KMS-11 (cell line): ENCODE measurements at regions not wholly inside any gene's neighbourhood (a gene's known extent, or its start where the extent isn't known, plus 50 kb on each side); places are given as distances from the start of the nearest gene placed in this dataset.
"Not testable (repeated sequence)": the region's sequence is repeated elsewhere in the genome, so short reads cannot be mapped to it uniquely, and the experiment has no call there.

ENCODE experiments used
- H2AFZ ChIP-seq: fragments of 200-600 bp; sonication (generic); 2 replicates; pipeline ENCODE4 v1.6.1; 2016; ENCODE audit warnings: antibody characterized with exemption, mixed run types, low read depth
- H3K27ac ChIP-seq: fragments of 200-600 bp; sonication (generic); 2 replicates; pipeline ENCODE4 v1.6.1; 2016; ENCODE audit warnings: mild to moderate bottlenecking, mixed run types
- H3K27me3 ChIP-seq: fragments of 200-600 bp; sonication (generic); 2 replicates; pipeline ENCODE4 v1.6.1; 2017; ENCODE audit warnings: mild to moderate bottlenecking, low read depth, mixed run types, moderate library complexity; ENCODE audit not compliant: insufficient read depth
- H3K36me3 ChIP-seq: fragments of 200-600 bp; sonication (generic); 2 replicates; pipeline ENCODE4 v1.6.1; 2017; ENCODE audit warnings: mild to moderate bottlenecking, mixed run types; ENCODE audit not compliant: insufficient read depth
- H3K4me1 ChIP-seq: fragments of 200-600 bp; sonication (generic); 2 replicates; pipeline ENCODE4 v1.6.1; 2016; ENCODE audit warnings: mild to moderate bottlenecking, low read depth, mixed run types; ENCODE audit not compliant: poor library complexity, severe bottlenecking
- H3K4me2 ChIP-seq: fragments of 200-600 bp; sonication (generic); 2 replicates; pipeline ENCODE4 v1.7.0; 2016; ENCODE audit warnings: mild to moderate bottlenecking, mixed run types
- H3K4me3 ChIP-seq: fragments of 200-600 bp; sonication (generic); IDR thresholded peaks from 2 replicates; pipeline ENCODE4 v1.6.1; 2017; ENCODE audit warnings: low read depth, low read length, mixed read lengths; ENCODE audit not compliant: insufficient read depth
- H3K79me2 ChIP-seq: fragments of 200-600 bp; sonication (generic); 2 replicates; pipeline ENCODE4 v1.6.1; 2016; ENCODE audit warnings: low read depth, mixed run types; ENCODE audit not compliant: insufficient read depth
- H3K9ac ChIP-seq: fragments of 200-600 bp; sonication (generic); 2 replicates; pipeline ENCODE4 v1.6.1; 2016; ENCODE audit warnings: mild to moderate bottlenecking, mixed run types
- H4K20me1 ChIP-seq: fragments of 200-600 bp; sonication (generic); 2 replicates; pipeline ENCODE4 v1.6.1; 2016; ENCODE audit warnings: mild to moderate bottlenecking, mixed run types; ENCODE audit not compliant: insufficient read depth
- TF ChIP-seq, protein P1 (sequence below): fragments of 200-600 bp; sonication (generic); conservative IDR thresholded peaks from 2 replicates; pipeline ENCODE4 v1.6.1; 2017; ENCODE audit warnings: low read depth, mild to moderate bottlenecking, antibody characterized with exemption, low read length, moderate library complexity, mixed read lengths

DNA sequence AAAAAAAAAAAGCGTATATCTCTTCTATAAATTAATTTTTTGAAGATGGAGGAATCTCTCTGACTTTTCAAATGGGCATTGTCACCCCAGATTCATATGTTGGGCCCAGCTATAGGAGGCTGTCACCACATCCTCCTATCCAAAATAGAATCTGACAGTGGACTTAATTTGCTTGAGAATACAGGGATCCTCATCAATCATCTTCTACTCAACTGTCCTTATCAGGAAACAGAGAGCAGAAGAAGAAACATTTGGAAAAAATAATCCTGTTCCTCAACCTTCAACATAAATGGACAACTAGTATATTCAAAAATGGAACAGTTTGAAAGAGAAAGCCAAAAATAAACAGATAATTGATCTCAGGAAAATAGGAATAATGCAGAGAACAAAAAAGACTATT lies 725.4 kb upstream of the INTU start:
- H3K27ac ChIP-seq, result no peak overlapping the region
- H3K27me3 ChIP-seq, result no peaks in the 10 kb centered on the region
- no peak overlapping the region for H2AFZ ChIP-seq
- no peak overlapping the region for H3K4me3 ChIP-seq
- TF ChIP-seq, protein P1, sequence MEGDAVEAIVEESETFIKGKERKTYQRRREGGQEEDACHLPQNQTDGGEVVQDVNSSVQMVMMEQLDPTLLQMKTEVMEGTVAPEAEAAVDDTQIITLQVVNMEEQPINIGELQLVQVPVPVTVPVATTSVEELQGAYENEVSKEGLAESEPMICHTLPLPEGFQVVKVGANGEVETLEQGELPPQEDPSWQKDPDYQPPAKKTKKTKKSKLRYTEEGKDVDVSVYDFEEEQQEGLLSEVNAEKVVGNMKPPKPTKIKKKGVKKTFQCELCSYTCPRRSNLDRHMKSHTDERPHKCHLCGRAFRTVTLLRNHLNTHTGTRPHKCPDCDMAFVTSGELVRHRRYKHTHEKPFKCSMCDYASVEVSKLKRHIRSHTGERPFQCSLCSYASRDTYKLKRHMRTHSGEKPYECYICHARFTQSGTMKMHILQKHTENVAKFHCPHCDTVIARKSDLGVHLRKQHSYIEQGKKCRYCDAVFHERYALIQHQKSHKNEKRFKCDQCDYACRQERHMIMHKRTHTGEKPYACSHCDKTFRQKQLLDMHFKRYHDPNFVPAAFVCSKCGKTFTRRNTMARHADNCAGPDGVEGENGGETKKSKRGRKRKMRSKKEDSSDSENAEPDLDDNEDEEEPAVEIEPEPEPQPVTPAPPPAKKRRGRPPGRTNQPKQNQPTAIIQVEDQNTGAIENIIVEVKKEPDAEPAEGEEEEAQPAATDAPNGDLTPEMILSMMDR, result no peak
- H3K79me2 ChIP-seq, result no peaks in the 10 kb centered on the region
- no peak overlapping the region for H3K4me2 ChIP-seq
- H3K36me3 ChIP-seq, result no peaks in the 10 kb centered on the region
- H3K9ac ChIP-seq, result no peak overlapping the region
- no peaks in the 10 kb centered on the region for H3K4me1 ChIP-seq
- no peaks in the 10 kb centered on the region for H4K20me1 ChIP-seq

DNA sequence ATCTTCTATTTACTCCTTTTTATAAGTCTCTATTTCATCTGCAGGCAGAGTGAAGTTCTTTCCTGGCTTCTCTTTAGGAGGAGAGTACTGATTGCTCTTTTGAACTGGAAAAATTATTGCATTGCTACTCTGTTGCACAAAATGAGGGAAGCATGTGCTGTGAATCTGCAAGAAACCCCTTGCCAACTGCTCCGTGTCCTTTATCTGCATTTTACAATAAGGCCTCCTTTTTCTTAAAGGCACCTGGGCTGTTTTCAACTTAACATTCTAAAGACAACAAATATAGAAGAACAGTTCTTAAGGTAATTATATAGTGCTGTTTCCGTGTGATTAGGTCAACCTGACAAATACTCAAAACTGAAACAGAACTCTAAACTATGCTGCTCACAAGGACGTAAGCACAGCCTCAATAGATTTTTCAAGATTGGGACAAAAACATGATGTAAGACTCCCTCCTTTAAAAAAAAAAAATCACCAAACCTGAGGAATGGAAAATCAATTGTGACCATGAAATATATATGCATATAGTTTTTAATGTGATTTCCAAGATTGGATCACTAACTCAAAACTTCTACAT lies 716.6 kb upstream of the INTU start:
- Histone ChIP-seq H4K20me1 (no peaks in the 10 kb centered on the region), H3K79me2 (no peaks in the 10 kb centered on the region), H3K9ac (no peak overlapping the region), H3K36me3 (no peaks in the 10 kb centered on the region), H3K4me1 (no peaks in the 10 kb centered on the region), H3K27me3 (no peaks in the 10 kb centered on the region), H2AFZ (no peak overlapping the region), H3K27ac (no peak overlapping the region), H3K4me2 (no peak overlapping the region), H3K4me3 (no peak overlapping the region)
- TF ChIP-seq, protein P1, result no peak

DNA sequence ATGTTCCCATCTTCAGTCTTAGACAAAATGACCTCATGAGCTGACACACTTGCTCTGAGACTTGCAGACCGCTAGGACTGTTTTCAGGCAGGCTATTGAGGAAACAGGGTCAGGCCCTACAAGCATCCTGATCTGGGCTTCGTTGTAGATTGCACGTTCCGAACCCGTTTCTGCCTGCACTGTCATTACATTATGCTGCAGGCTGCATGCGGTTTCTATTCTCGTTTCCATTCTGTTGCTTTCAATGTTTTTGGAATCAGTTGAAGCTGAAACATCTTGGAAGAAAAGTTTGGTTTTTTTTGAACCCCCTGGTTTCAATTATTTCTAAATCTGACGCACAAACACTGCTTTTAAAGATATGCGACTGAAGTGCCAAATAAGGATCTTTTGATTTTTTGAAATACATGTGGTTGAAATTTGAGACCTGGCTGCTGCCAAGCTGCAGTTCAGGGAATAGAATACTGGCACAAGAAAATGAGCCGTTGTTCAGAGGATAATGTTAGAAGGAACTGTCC lies 716.1 kb upstream of the INTU start:
- H3K9ac ChIP-seq, result no peak overlapping the region

DNA sequence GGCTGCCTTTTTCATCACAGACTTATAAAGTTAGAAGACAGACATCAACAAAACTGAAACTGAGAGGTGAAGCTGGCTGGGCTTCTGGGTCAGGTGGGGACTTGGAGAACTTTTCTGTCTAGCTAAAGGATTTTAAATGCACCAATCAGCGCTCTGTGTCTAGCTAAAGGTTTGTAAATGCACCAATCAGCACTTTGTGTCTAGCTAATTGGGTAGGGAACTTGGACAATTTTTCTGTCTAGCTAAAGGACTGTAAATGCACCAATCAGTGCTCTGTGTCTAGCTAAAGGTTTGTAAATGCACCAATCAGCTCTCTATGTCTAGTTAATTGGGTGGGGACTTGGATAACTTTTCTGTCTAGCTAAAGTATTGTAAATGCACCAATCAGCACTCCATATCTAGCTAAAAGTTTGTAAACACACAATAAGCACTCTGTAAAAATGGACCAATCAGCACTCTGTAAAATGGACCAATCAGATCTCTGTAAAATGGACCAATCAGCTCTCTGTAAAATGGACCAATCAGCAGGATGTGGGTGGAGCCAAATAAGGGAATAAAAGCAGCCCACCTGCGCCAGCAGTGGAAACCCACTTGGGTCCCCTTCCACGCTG lies 710.3 kb upstream of the INTU start:
- H4K20me1 ChIP-seq, H3K4me1 ChIP-seq, H3K36me3 ChIP-seq, H3K79me2 ChIP-seq, H3K27me3 ChIP-seq, H3K4me2 ChIP-seq, H3K9ac ChIP-seq, H3K4me3 ChIP-seq, H3K27ac ChIP-seq, H2AFZ ChIP-seq: not testable (repeated sequence)

More for the DNA sequence above, 716.1 kb upstream of the INTU start:
- Histone ChIP-seq H3K27me3 (no peaks in the 10 kb centered on the region), H4K20me1 (no peaks in the 10 kb centered on the region), H3K27ac (no peak overlapping the region), H3K4me1 (no peaks in the 10 kb centered on the region), H3K36me3 (no peaks in the 10 kb centered on the region), H3K4me3 (no peak overlapping the region), H3K79me2 (no peaks in the 10 kb centered on the region), H2AFZ (no peak overlapping the region), H3K4me2 (no peak overlapping the region)
- TF ChIP-seq, protein P1, result no peak

DNA sequence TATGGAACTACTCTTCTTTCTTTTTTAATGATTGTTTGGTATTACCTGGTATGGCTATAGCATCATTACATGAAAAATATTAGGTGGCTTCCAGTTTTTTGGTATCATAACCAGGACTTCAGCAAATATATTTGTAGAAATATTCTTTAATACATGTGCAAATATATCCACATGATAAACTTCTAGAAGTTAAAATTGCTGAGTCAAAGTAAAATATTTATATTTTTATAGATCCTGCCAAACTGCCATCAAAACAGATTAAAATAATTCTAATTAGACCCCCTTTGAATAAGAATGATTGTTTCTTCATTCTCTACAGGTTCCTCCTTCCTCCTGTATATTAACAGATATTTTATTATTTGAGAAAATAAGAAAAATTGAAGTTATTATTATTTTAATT lies 708.5 kb upstream of the INTU start:
- Histone ChIP-seq H3K4me3 (no peak overlapping the region), H3K27ac (no peak overlapping the region), H3K9ac (no peak overlapping the region), H4K20me1 (no peaks in the 10 kb centered on the region), H3K36me3 (no peaks in the 10 kb centered on the region), H3K4me1 (no peaks in the 10 kb centered on the region), H3K4me2 (no peak overlapping the region), H3K27me3 (no peaks in the 10 kb centered on the region), H2AFZ (no peak overlapping the region), H3K79me2 (no peaks in the 10 kb centered on the region)
- TF ChIP-seq, protein P1, result no peak

DNA sequence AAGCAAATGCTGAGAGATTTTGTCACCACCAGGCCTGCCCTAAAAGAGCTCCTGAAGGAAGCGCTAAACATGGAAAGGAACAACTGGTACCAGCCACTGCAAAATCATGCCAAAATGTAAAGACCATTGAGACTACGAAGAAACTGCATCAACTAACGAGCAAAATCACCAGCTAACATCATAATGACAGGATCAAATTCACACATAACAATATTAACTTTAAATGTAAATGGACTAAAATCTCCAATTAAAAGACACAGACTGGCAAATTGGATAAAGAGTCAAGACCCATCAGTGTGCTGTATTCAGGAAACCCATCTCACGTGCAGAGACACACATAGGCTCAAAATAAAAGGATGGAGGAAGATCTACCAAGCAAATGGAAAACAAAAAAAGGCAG lies 702.7 kb upstream of the INTU start:
- H3K27me3 ChIP-seq, H3K9ac ChIP-seq, H4K20me1 ChIP-seq, H3K4me2 ChIP-seq, H3K4me1 ChIP-seq, H3K27ac ChIP-seq, H3K4me3 ChIP-seq, H3K79me2 ChIP-seq, H2AFZ ChIP-seq, H3K36me3 ChIP-seq: not testable (repeated sequence)
